SK-N-SH treated with all-trans-retinoic acid at 6 μM for 48 hours (cell line): ENCODE measurements at regions not wholly inside any gene's neighbourhood (a gene's known extent, or its start where the extent isn't known, plus 50 kb on each side); places are given as distances from the start of the nearest gene placed in this dataset.
"Not testable (repeated sequence)": the region's sequence is repeated elsewhere in the genome, so short reads cannot be mapped to it uniquely, and the experiment has no call there.

Experiments
- ATAC-seq: fragments of 200-7000 bp; cut with Tn5 transposase; 3 replicates; pipeline ENCODE4 v1.9.1; 2020; ENCODE audit warnings: mild to moderate bottlenecking, moderate library complexity
- ARNTL ChIP-seq: fragments of 450-650 bp; formaldehyde crosslinking; IDR thresholded peaks from 2 replicates; pipeline ENCODE4 v1.5.0; 2020; ENCODE audit warnings: low read depth, mild to moderate bottlenecking, moderate library complexity, borderline replicate concordance
- BACH2 ChIP-seq: fragments of 250-450 bp; sonication (Bioruptor Pico); IDR thresholded peaks from 2 replicates; pipeline ENCODE4 v1.9.0; 2021; ENCODE audit warnings: mild to moderate bottlenecking, borderline replicate concordance
- GLIS3 ChIP-seq: fragments of 250-450 bp; sonication (Bioruptor Pico); IDR thresholded peaks from 2 replicates; pipeline ENCODE4 v1.5.0; 2020; ENCODE audit warnings: mild to moderate bottlenecking, moderate library complexity
- ISL1 ChIP-seq: fragments of 250-450 bp; sonication (Bioruptor Pico); IDR thresholded peaks from 2 replicates; pipeline ENCODE4 v2.1.2; 2022; ENCODE audit warnings: mild to moderate bottlenecking, moderate library complexity
- OSR1 ChIP-seq: fragments of 250-450 bp; sonication (Bioruptor Pico); IDR thresholded peaks from 2 replicates; pipeline ENCODE4 v1.8.0; 2022; ENCODE audit warnings: moderate library complexity, mild to moderate bottlenecking, inconsistent platforms
- POU6F1 ChIP-seq: fragments of 250-450 bp; sonication (Bioruptor Pico); IDR thresholded peaks from 2 replicates; pipeline ENCODE4 v1.8.0; 2021; ENCODE audit warnings: low read depth, mild to moderate bottlenecking, moderate library complexity, borderline replicate concordance
- PPARA ChIP-seq: fragments of 250-450 bp; sonication (Bioruptor Pico); IDR thresholded peaks from 2 replicates; pipeline ENCODE4 v1.5.0; 2020; ENCODE audit warnings: mild to moderate bottlenecking, borderline replicate concordance
- TCF4 ChIP-seq: fragments of 250-450 bp; sonication (Bioruptor Pico); IDR thresholded peaks from 2 replicates; pipeline ENCODE4 v1.8.0; 2021; ENCODE audit warnings: mild to moderate bottlenecking, moderate library complexity, borderline replicate concordance
- TOX ChIP-seq: fragments of 250-450 bp; sonication (Bioruptor Pico); IDR thresholded peaks from 2 replicates; pipeline ENCODE4 v1.8.0; 2021; ENCODE audit warnings: mild to moderate bottlenecking, moderate library complexity, borderline replicate concordance
- ZC3H10 ChIP-seq: fragments of 250-450 bp; sonication (Bioruptor Pico); IDR thresholded peaks from 2 replicates; pipeline ENCODE4 v1.5.1; 2021; ENCODE audit warnings: mild to moderate bottlenecking, moderate library complexity
- ZFP30 ChIP-seq: fragments of 450-650 bp; formaldehyde crosslinking; IDR thresholded peaks from 2 replicates; pipeline ENCODE4 v1.5.0; 2022; ENCODE audit warnings: mild to moderate bottlenecking, moderate library complexity
- ZNF565 ChIP-seq: fragments of 450-650 bp; formaldehyde crosslinking; conservative IDR thresholded peaks from 2 replicates; pipeline ENCODE4 v1.5.0; 2020; ENCODE audit warnings: low read depth, mild to moderate bottlenecking, moderate library complexity
- ZNF70 ChIP-seq: fragments of 450-650 bp; formaldehyde crosslinking; IDR thresholded peaks from 2 replicates; pipeline ENCODE4 v1.5.0; 2020; ENCODE audit warnings: mild to moderate bottlenecking, moderate library complexity
- ZNF8 ChIP-seq: fragments of 450-650 bp; formaldehyde crosslinking; IDR thresholded peaks from 2 replicates; pipeline ENCODE4 v1.5.0; 2020; ENCODE audit warnings: mild to moderate bottlenecking, moderate library complexity
- TF ChIP-seq, protein P1 (sequence below): fragments of 250-450 bp; sonication (Bioruptor Pico); IDR thresholded peaks from 2 replicates; pipeline ENCODE4 v1.5.1; 2020; ENCODE audit warnings: low read depth, mild to moderate bottlenecking, moderate library complexity
- TF ChIP-seq, protein P2 (sequence below): fragments of 250-450 bp; sonication (Bioruptor Pico); IDR thresholded peaks from 2 replicates; pipeline ENCODE4 v1.8.0; 2020; ENCODE audit warnings: mild to moderate bottlenecking, moderate library complexity, borderline replicate concordance
- TF ChIP-seq, protein P3 (sequence below): fragments of 250-450 bp; sonication (Bioruptor Pico); IDR thresholded peaks from 2 replicates; pipeline ENCODE4 v1.5.0; 2020; ENCODE audit warnings: mild to moderate bottlenecking, moderate library complexity

- TF ChIP-seq GLIS3 (CRISPR knock-in tag) (no peak), ZNF70 (CRISPR knock-in tag) (no peak), POU6F1 (CRISPR knock-in tag) (no peak), TOX (CRISPR knock-in tag) (no peak), ZFP30 (CRISPR knock-in tag) (no peak), ZNF565 (CRISPR knock-in tag) (no peak)
- TF ChIP-seq, protein P1, sequence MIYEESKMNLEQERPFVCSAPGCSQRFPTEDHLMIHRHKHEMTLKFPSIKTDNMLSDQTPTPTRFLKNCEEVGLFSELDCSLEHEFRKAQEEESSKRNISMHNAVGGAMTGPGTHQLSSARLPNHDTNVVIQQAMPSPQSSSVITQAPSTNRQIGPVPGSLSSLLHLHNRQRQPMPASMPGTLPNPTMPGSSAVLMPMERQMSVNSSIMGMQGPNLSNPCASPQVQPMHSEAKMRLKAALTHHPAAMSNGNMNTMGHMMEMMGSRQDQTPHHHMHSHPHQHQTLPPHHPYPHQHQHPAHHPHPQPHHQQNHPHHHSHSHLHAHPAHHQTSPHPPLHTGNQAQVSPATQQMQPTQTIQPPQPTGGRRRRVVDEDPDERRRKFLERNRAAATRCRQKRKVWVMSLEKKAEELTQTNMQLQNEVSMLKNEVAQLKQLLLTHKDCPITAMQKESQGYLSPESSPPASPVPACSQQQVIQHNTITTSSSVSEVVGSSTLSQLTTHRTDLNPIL (CRISPR knock-in tag): no peak
- TF ChIP-seq, protein P2, sequence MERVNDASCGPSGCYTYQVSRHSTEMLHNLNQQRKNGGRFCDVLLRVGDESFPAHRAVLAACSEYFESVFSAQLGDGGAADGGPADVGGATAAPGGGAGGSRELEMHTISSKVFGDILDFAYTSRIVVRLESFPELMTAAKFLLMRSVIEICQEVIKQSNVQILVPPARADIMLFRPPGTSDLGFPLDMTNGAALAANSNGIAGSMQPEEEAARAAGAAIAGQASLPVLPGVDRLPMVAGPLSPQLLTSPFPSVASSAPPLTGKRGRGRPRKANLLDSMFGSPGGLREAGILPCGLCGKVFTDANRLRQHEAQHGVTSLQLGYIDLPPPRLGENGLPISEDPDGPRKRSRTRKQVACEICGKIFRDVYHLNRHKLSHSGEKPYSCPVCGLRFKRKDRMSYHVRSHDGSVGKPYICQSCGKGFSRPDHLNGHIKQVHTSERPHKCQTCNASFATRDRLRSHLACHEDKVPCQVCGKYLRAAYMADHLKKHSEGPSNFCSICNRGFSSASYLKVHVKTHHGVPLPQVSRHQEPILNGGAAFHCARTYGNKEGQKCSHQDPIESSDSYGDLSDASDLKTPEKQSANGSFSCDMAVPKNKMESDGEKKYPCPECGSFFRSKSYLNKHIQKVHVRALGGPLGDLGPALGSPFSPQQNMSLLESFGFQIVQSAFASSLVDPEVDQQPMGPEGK (CRISPR knock-in tag): no peak
- ATAC-seq: no peak
These were observed 66.6 kb upstream of the RHOU start for GRCh38 chr1:228668553-228669241.

DNA sequence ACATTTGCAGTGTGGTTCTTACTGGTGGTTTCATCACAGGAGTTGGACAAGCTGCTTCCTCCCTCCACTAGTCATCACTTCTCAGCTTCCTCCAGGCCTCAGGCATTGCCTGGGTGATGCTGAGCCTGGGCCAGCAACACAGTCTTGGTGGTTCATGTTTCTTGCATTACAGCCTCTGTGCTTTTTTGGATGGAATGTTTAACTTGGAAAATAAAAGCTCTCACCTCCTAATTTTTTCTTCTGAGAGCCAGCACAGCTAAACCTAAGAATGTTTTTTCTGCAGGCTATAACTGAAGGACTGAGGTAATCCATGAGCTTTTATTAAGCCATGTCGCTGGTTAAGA lies 66.1 kb upstream of the RHOU start:
- ATAC-seq: no peak
- TF ChIP-seq ZFP30 (CRISPR knock-in tag): no peak
- no peak for TF ChIP-seq ZNF565 (CRISPR knock-in tag)
- TF ChIP-seq OSR1 (CRISPR knock-in tag): no peak
- no peak for TF ChIP-seq TCF4 (CRISPR knock-in tag)
- TF ChIP-seq, protein P2 (CRISPR knock-in tag): no peak
- TF ChIP-seq ARNTL (CRISPR knock-in tag): no peak
- TF ChIP-seq, protein P3, sequence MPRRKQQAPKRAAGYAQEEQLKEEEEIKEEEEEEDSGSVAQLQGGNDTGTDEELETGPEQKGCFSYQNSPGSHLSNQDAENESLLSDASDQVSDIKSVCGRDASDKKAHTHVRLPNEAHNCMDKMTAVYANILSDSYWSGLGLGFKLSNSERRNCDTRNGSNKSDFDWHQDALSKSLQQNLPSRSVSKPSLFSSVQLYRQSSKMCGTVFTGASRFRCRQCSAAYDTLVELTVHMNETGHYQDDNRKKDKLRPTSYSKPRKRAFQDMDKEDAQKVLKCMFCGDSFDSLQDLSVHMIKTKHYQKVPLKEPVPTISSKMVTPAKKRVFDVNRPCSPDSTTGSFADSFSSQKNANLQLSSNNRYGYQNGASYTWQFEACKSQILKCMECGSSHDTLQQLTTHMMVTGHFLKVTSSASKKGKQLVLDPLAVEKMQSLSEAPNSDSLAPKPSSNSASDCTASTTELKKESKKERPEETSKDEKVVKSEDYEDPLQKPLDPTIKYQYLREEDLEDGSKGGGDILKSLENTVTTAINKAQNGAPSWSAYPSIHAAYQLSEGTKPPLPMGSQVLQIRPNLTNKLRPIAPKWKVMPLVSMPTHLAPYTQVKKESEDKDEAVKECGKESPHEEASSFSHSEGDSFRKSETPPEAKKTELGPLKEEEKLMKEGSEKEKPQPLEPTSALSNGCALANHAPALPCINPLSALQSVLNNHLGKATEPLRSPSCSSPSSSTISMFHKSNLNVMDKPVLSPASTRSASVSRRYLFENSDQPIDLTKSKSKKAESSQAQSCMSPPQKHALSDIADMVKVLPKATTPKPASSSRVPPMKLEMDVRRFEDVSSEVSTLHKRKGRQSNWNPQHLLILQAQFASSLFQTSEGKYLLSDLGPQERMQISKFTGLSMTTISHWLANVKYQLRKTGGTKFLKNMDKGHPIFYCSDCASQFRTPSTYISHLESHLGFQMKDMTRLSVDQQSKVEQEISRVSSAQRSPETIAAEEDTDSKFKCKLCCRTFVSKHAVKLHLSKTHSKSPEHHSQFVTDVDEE (CRISPR knock-in tag): no peak
- TF ChIP-seq PPARA (CRISPR knock-in tag): no peak
- no peak for TF ChIP-seq ISL1 (CRISPR knock-in tag)

- ATAC-seq: not testable (repeated sequence)
These were observed 54.2 kb upstream of the RHOU start for GRCh38 chr1:228681076-228681565.

DNA sequence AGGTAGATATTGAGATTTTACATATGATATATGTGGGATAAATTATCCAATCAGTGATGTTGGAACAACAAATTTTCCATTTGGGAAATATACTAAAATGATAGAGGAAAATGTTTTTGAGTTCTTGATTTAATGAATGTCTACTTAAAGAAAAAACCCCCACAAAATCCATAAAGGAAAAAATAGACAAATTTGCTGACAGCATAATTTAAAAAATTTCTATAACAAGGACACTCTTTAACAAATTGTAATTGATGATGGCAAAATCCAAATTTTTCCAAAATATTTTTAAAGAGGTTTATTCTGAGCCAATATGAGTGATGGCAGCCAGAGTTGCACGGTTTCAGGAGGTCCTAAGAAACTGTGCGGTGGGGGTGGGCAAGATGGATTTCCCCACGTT lies 51.9 kb upstream of the RHOU start:
- no peak for ATAC-seq
- TF ChIP-seq, protein P3 (CRISPR knock-in tag): no peak
- TF ChIP-seq ZNF565 (CRISPR knock-in tag) (no peak), BACH2 (CRISPR knock-in tag) (no peak), ARNTL (CRISPR knock-in tag) (no peak), ZNF8 (CRISPR knock-in tag) (no peak), TOX (CRISPR knock-in tag) (no peak), ZC3H10 (no peak), POU6F1 (CRISPR knock-in tag) (no peak)
- TF ChIP-seq, protein P2 (CRISPR knock-in tag): no peak
